ENCODE measurements at regions not wholly inside any gene's neighbourhood (a gene's known extent, or its start where the extent isn't known, plus 50 kb on each side); places are given as distances from the start of the nearest gene placed in this dataset.

GRCh38 chr1:217354895-217355294 is 276.0 kb downstream of the GPATCH2 start:
- no peaks in the 10 kb centered on the region for H3K9me3 Mint-ChIP-seq (ENCODE audit: unreplicated experiment)
- no peaks in the 10 kb centered on the region for H3K36me3 Mint-ChIP-seq (ENCODE audit: low read depth, unreplicated experiment)
- no peaks in the 10 kb centered on the region for H3K4me1 ChIP-seq (ENCODE audit: insufficient read depth, low read length)
- H3K36me3 ChIP-seq (ENCODE audit: insufficient read depth, low read length) = no peaks in the 10 kb centered on the region
- H2AFZ ChIP-seq (ENCODE audit: low read depth, low read length) = no peak overlapping the region
- no peak for FAIRE-seq
- H3K9me3 ChIP-seq (ENCODE audit: insufficient read depth, low read depth, low read length) = no peaks in the 10 kb centered on the region
- no peak overlapping the region for H3K9ac ChIP-seq (ENCODE audit: low read length)
- H3K4me2 ChIP-seq (ENCODE audit: low read length) = no peak overlapping the region
- H3K27me3 Mint-ChIP-seq (ENCODE audit: low read depth, unreplicated experiment) = peaks cover 19% of the 10 kb centered on the region
- no peak overlapping the region for H3K4me3 Mint-ChIP-seq (ENCODE audit: unreplicated experiment)
- TF ChIP-seq CTCF (IDR thresholded peaks at IDR 0.05; ENCODE audit: insufficient read depth, low read depth, low read length) (no peak), EZH2 (IDR thresholded peaks at IDR 0.05; ENCODE audit: insufficient read depth, low read length) (no peak)
- H3K27ac Mint-ChIP-seq (ENCODE audit: unreplicated experiment) = no peak overlapping the region
- no peaks in the 10 kb centered on the region for H3K4me1 Mint-ChIP-seq (ENCODE audit: low read depth, unreplicated experiment)
- no peaks in the 10 kb centered on the region for H4K20me1 ChIP-seq (ENCODE audit: insufficient read depth, low read length)
- DNase-seq (ENCODE audit: low read depth) = no peak
- H3K79me2 ChIP-seq (ENCODE audit: insufficient read depth, low read length) = no peaks in the 10 kb centered on the region
- H3K27ac ChIP-seq (ENCODE audit: low read depth, low read length) = no peak overlapping the region
- no peaks in the 10 kb centered on the region for H3K27me3 ChIP-seq (ENCODE audit: insufficient read depth, low read length)
- no peak overlapping the region for H3K4me3 ChIP-seq (ENCODE audit: insufficient read depth, low read depth, low read length)

DNA sequence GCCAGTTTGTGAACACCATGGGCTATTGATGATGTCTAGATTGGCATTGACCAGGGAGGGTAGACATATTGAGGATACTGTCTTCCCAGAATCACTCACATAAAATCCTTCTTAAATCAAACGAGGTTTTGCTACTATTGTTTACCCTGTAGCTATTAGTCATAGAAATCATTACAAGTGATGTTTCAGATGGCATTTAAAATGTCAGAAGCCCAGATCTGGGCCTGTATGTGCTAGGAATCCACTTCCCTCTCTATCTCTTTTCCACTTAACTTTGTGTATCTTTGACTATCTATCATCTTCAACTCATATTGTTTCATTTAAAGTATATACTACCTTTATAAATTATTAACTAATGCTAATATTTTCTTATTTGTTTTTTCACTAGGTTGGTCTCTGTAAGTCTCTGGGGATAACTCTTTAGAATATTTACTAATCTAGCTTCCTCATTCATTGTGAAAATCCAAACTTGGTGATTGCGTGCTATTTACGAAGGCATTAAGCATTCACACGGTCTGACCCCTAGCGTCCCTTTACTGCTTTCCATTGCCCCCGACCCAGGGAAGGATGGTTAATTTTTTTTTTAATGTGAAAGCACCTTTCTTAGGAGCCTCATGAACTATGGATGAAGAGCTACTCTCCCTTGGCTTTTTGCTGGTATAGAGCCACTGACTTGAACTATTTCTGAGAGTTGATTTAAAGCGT is 281.8 kb downstream of the GPATCH2 start:
- no peak overlapping the region for H3K4me3 ChIP-seq (ENCODE audit: insufficient read depth, low read depth, low read length)
- H3K4me2 ChIP-seq (ENCODE audit: low read length) = no peak overlapping the region
- TF ChIP-seq EZH2 (IDR thresholded peaks at IDR 0.05; ENCODE audit: insufficient read depth, low read length) (no peak), CTCF (IDR thresholded peaks at IDR 0.05; ENCODE audit: insufficient read depth, low read depth, low read length) (no peak)
- no peaks in the 10 kb centered on the region for H3K36me3 ChIP-seq (ENCODE audit: insufficient read depth, low read length)
- H3K27me3 Mint-ChIP-seq (ENCODE audit: low read depth, unreplicated experiment) = peaks cover 15% of the 10 kb centered on the region
- FAIRE-seq (no peak), DNase-seq (ENCODE audit: low read depth) (no peak)
- H3K79me2 ChIP-seq (ENCODE audit: insufficient read depth, low read length) = no peaks in the 10 kb centered on the region
- no peaks in the 10 kb centered on the region for H3K4me1 ChIP-seq (ENCODE audit: insufficient read depth, low read length)
- H3K4me3 Mint-ChIP-seq (ENCODE audit: unreplicated experiment) = no peak overlapping the region
- no peak overlapping the region for H2AFZ ChIP-seq (ENCODE audit: low read depth, low read length)
- H3K9ac ChIP-seq (ENCODE audit: low read length) = no peak overlapping the region
- H3K27me3 ChIP-seq (ENCODE audit: insufficient read depth, low read length) = no peaks in the 10 kb centered on the region
- no peaks in the 10 kb centered on the region for H3K9me3 ChIP-seq (ENCODE audit: insufficient read depth, low read depth, low read length)
- H3K27ac ChIP-seq (ENCODE audit: low read depth, low read length) = no peak overlapping the region
- no peaks in the 10 kb centered on the region for H3K4me1 Mint-ChIP-seq (ENCODE audit: low read depth, unreplicated experiment)
- no peak overlapping the region for H3K27ac Mint-ChIP-seq (ENCODE audit: unreplicated experiment)
- no peaks in the 10 kb centered on the region for H4K20me1 ChIP-seq (ENCODE audit: insufficient read depth, low read length)
- H3K9me3 Mint-ChIP-seq (ENCODE audit: unreplicated experiment) = no peaks in the 10 kb centered on the region
- H3K36me3 Mint-ChIP-seq (ENCODE audit: low read depth, unreplicated experiment) = no peaks in the 10 kb centered on the region

GRCh38 chr1:217344712-217345111 is 286.2 kb downstream of the GPATCH2 start:
- Mint-ChIP-seq H3K27ac (ENCODE audit: unreplicated experiment) (no peak overlapping the region), H3K36me3 (ENCODE audit: low read depth, unreplicated experiment) (no peaks in the 10 kb centered on the region), H3K27me3 (ENCODE audit: low read depth, unreplicated experiment) (peaks cover 4% of the 10 kb centered on the region), H3K4me3 (ENCODE audit: unreplicated experiment) (no peak overlapping the region), H3K9me3 (ENCODE audit: unreplicated experiment) (no peaks in the 10 kb centered on the region), H3K4me1 (ENCODE audit: low read depth, unreplicated experiment) (no peaks in the 10 kb centered on the region)
- H3K27ac ChIP-seq (ENCODE audit: low read depth, low read length) = no peak overlapping the region
- FAIRE-seq (no peak), DNase-seq (ENCODE audit: low read depth) (no peak)
- no peak overlapping the region for H3K9ac ChIP-seq (ENCODE audit: low read length)
- no peaks in the 10 kb centered on the region for H3K4me1 ChIP-seq (ENCODE audit: insufficient read depth, low read length)
- H3K4me3 ChIP-seq (ENCODE audit: insufficient read depth, low read depth, low read length) = no peak overlapping the region
- no peaks in the 10 kb centered on the region for H3K36me3 ChIP-seq (ENCODE audit: insufficient read depth, low read length)
- TF ChIP-seq CTCF (IDR thresholded peaks at IDR 0.05; ENCODE audit: insufficient read depth, low read depth, low read length) (no peak), EZH2 (IDR thresholded peaks at IDR 0.05; ENCODE audit: insufficient read depth, low read length) (no peak)
- H4K20me1 ChIP-seq (ENCODE audit: insufficient read depth, low read length) = no peaks in the 10 kb centered on the region
- no peaks in the 10 kb centered on the region for H3K9me3 ChIP-seq (ENCODE audit: insufficient read depth, low read depth, low read length)
- H2AFZ ChIP-seq (ENCODE audit: low read depth, low read length) = no peak overlapping the region
- no peaks in the 10 kb centered on the region for H3K79me2 ChIP-seq (ENCODE audit: insufficient read depth, low read length)
- no peaks in the 10 kb centered on the region for H3K27me3 ChIP-seq (ENCODE audit: insufficient read depth, low read length)
- no peak overlapping the region for H3K4me2 ChIP-seq (ENCODE audit: low read length)
